NCI-H748 (cell line): ENCODE measurements at regions not wholly inside any gene's neighbourhood (a gene's known extent, or its start where the extent isn't known, plus 50 kb on each side); places are given as distances from the start of the nearest gene placed in this dataset.

Source experiments
- DNase-seq: peaks from one replicate; lab custom pipeline; 2025; ENCODE audit not compliant: unreplicated experiment; lab: John Stamatoyannopoulos, UW

DNA sequence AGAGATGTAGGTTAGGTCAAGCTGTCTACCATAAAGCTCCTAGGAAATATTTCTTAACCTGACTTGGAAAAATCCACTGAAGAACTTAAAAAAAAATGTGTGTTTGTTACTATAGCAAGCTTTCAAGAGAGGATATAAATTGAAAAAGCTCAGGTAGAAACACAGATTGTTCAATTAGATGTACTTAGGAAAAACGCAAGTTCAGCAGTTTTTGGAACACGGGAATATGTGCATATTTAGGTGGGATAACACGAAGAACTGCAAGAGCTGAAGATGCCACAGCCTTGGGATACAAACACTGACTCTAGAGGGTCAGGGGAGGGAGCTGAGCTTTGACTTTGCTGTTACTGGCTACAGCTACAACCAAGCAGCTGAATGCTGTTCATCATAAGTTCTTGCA is 77.8 kb upstream of the FSHB start:
- no peak for DNase-seq

DNA sequence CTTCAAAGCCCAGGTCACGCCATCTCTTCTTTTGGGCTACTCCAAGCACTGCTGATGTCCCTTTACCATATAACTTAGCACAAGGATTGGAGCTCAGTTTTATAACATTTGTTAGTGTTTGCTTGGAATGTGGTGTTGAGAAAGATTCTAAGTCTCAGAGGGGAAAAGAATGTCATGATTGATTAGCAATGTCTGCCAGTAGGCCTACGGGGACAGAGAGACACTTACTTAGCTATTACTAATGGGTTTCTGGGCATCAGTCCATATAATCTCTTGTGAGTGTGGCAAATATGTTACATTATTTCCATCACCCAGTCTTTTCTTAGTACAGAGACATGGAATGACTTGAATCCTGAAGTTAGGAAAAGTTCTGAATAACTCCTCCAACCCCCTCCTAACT is 75.4 kb upstream of the FSHB start:
- no peak for DNase-seq

DNA sequence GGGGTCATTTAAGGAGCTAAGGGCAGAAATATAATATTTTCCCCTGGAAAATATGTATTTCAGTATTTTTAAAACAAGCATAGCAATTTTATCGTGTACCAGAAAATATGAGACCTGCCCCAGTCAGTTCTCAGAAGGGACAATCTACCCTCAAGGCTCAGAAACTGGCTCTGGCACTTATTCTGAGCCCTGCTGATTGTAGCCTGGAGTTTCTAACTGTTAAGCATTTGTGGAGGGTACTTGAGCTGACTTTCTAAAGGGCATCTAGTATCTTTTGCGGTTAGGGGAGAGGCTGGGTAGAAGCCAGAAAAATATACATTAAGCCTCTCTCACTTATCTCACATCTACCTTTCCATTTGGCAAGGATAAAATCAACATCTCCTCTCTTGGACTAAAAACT is 71.3 kb upstream of the FSHB start:
- no peak for DNase-seq

DNA sequence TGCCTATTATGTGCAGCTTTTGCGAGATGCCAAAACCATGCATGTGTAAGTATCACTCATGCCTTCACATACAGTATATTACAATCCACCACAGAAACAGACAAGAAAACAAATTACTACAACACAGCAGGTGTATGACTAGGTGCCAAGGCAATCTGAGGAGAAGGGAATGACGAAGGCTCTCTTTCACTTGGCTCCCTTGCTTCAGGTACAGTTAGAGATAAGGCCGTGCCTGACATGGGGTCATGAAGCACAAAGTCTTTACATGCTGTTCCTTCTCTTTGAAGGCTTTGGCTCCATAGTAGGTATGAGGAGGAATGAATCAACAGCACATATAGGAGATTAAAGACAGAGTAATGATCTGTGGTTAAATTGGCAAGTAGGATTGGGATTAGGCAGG is 65.2 kb upstream of the FSHB start:
- no peak for DNase-seq

DNA sequence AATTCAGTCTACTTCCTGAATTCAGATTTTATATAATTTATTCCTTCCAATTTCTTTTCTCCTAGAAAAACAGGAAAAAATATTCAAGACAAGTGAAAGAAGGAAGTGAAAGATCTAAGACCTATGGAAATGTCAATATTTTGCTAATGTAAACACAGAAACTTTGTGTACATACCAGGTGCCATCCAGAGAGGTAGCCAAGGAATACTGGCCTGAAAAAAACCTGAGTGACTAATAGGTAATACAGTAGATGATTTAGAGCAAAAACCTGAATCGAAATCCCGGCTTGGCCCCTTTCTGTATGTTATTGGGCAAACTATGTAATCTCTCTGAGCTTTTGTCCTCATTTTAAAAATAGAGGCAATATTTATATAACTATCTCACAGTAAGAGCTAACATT is 59.2 kb upstream of the FSHB start:
- no peak for DNase-seq

DNA sequence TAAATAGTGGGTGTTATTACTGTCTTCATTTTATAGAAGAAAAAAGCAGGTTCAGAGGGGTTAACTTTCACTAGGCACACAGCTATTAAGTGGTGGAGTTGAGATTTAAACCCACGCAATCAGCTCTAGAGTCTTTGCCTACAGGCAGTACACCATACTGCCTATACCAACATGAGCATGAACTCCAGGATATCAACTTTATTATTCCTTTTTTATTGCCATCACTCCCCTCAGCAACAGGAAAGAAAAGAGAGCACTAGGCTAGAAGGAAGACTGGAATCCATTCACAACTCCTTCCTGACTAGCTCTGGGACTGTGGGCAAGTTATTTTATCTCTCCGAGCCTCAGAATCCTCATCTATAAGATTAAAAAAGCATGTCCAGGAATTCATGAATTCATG is 58.7 kb upstream of the FSHB start:
- no peak for DNase-seq

DNA sequence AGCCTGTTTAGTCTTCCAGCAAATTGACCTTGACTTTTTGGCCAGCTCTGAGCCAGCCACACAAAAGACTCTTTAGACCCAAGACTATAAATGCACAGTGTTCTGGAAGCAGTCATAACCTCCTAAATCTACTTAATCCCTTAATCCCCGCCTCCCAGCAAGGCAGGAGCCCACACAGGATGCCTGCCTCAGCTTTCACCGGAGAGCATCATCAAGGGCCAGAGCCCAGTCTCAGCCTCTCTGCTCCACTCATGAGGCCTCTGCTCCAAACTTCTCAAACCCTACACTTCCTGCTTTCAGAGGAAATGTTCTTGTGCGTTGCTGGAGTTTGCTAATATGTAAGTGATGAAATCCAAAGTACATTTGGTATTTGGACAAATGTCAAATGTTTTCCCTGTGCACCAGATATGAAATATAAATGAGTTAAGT is 57.9 kb upstream of the FSHB start:
- no peak for DNase-seq

DNA sequence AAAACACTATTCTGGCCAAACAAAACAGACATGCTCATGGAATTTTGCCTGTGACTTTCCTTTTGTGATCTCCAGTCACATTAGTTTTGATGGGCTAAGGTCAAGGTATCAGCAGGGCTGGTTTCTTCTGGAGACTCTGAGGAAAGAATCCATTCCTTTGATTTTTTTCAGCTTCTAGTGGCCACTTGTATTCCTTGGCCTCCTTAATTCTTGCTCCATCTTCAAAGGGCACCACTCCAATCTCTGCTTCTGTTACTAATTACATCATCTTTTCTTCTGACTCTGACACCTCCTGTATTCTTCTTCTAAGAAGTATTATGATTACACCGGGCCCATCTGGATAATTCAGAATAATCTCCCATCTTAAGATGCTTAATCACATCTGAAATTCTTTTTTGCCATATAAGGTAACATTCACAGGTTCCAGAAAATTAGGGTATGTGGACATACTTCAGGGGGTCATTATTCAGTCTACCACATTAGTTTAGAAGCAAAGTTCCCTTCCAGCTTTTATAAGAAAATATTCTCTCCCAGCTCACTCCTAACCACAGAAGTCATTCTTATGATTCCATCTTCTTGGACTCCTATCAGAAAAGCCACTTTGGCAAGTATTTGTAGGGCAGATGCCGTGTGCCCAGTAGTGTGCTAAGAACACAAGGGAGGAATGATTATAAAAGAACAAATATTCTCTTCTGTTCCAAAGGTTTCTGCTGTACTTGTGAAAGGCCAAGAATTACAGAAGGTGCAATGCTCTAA is 56.4 kb upstream of the FSHB start:
- DNase-seq, result no peak
